ENCODE measurements at regions not wholly inside any gene's neighbourhood (a gene's known extent, or its start where the extent isn't known, plus 50 kb on each side); places are given as distances from the start of the nearest gene placed in this dataset.
"Not testable (repeated sequence)": the region's sequence is repeated elsewhere in the genome, so short reads cannot be mapped to it uniquely, and the experiment has no call there.

DNA sequence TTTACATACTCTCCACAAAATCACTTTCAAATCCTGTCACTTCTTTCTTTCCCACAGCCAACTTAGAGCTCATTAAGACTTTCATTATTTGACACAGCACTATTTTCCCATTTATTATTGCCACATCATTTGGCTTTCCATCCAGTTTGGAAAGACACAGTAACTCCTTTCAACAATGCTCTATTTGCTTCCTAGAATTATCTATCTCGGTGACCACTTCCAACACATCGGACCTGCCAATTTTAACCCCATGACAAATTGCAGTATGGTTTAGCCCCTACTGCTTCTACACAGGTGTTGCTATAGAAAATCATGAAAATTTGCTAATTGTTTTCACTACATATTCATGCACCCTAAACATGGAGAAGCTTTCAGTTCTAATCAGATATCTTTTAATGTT lies 190.6 kb upstream of the COX7C start:
- DNase-seq (ENCODE audit: low spot score): no peak

DNA sequence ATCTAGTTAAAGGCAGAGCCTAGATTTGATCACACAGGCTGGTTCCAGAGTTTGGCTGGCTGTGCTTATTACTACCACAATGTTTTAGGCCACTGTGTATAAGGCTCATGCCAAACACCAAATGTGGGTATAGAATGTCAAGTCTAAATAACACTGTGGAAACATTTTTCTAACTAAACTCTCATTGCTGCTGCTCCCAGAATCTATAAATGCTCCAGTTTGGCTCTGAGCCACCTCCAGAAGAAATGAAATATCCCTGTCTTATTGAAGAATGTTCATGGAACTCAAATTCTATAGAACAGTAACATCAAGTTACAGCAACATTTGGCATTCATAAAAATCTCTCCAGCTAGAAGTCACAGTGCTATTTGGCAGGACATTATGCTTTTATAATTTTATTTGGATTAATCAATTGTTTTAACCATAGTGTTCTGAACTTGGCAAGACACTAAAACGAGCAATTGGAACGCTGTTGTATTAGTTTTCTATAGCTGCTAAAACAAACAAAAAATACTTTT lies 178.1 kb upstream of the COX7C start:
- no peak for DNase-seq (ENCODE audit: low spot score)

- no peak for DNase-seq (ENCODE audit: low spot score)
Measured at GRCh38 chr5:86442036-86442745, 175.6 kb upstream of the COX7C start.

DNA sequence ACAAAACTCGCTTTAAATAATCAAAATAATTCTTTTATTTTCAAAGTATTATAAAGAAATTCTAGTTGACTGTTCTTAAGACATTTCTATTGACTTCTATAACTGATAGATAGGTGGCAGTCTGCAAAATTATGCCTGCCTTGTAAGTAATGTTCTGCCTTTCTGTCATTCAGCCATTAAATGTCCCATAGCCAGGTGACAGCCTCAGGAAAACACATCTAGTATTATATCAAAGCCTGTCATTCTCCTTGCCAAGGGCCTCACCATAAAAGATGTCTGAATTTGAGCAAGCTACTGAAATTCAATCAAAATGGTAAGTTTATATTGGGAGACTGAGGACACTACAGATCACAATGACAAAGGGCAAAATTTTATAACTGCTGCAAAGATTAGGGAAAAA lies 170.4 kb upstream of the COX7C start:
- no peak for DNase-seq (ENCODE audit: low spot score)

GRCh38 chr5:86452251-86452650 lies 165.5 kb upstream of the COX7C start:
- no peak for DNase-seq (ENCODE audit: low spot score)

DNA sequence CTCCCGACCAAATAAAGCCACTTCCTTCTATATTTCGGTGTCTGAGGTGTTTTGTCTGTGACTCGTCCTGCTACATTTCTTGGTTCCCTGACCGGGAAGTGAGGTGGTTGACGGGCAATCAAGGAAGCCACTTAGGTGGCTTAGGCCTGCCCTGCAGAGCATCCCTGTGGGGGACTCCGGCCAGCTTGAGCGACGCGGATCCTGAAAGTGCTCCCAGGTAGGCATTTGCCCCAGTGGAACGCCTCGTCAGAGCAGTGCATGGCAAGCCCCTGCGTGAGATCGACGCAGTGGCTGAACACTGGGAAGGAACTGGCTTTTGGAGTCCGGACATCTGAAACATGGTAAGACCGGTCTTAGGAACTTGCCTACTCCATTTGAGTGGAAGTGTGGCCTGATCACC lies 157.2 kb upstream of the COX7C start:
- no peak for DNase-seq (ENCODE audit: low spot score)

- no peak for DNase-seq (ENCODE audit: low spot score)
Measured at GRCh38 chr5:86461169-86461956, 156.4 kb upstream of the COX7C start.

GRCh38 chr5:86463339-86463738 lies 154.4 kb upstream of the COX7C start:
- no peak for DNase-seq (ENCODE audit: low spot score)

DNA sequence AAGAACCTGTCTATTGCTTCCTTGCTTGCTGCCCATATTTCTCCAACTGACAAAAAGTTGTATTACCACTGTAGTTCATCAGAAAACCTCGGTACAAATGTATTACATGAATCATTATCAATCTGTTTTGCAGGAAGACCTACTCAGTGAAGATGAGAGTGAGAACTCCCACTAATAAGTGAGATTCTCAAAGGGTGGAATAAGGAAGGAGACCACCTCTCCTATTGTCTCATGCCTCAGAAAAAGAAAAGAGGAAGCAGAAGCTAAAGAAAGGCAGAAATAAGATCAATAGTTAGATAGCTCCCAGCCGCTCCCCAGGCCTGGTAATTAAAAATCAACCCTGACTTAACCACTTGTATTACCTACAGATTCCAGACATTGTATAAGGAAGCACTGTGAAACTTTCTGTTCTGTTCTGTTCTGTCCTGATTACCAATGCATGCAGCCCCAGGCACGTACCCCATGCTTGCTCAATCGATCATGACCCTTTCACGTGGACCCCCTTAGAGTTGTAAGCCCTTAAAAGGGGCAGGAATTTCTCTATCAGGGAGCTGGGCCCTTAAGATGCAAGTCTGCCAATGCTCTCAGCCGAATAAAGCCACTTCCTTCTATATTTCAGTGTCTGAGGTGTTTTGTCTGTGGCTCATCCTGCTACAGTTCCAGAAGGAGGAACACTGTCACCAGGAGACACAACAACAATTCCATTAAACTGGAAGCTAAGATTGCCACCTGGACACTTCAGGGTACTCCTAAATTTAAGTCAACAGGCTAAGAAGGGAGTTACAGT lies 152.5 kb upstream of the COX7C start:
- DNase-seq (ENCODE audit: low spot score): no peak

GRCh38 chr5:86466721-86467120 lies 151.0 kb upstream of the COX7C start:
- not testable (repeated sequence) for DNase-seq (ENCODE audit: low spot score)

- no peak for DNase-seq (ENCODE audit: low spot score)
Measured at GRCh38 chr5:86482008-86482407, 135.7 kb upstream of the COX7C start.

DNA sequence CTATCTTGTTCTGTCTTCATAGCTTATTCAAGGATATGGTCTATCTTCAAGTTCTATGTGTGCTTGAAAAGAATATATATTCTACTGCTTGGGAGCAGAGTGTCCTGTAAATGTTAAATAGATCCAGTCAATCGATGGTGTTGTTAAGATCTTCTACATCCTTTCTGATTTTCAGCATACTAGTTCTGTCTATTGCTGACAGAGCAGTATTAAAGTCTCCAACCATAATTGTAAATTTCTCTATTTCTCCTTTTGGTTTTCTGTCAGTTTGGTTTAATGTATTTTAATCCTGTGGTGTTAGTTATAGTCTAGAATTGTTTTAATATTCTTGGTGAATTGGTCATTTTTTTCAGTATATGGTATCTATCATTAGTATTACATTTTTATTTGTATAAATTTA lies 124.0 kb upstream of the COX7C start:
- no peak for DNase-seq (ENCODE audit: low spot score)

GRCh38 chr5:86500947-86501346 lies 116.8 kb upstream of the COX7C start:
- no peak for DNase-seq (ENCODE audit: low spot score)

- DNase-seq (ENCODE audit: low spot score): no peak
Measured at GRCh38 chr5:86507574-86507973, 110.2 kb upstream of the COX7C start.

DNA sequence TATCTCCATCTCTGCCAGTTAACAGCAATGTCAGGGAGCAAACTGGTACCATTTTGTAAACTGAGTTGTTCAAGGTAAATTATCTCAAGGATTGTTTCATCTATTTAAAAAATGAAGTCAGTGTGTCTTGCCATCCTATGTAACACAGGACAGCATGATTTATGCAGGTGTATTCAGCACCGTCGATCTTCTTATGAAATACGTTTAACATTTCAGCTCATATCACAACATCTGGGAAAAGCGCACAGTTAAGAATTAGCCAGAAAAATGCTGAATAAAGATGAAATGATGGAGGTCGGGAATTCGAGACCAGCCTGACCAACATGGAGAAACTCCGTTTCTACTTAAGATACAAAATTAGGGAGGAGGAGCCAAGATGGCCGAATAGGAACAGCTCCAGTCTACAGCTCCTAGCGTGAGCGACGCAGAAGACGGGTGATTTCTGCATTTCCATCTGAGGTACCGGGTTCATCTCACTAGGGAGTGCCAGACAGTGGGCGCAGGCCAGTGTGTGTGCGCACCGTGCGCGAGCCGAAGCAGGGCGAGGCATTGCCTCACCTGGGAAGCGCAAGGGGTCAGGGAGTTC lies 107.3 kb upstream of the COX7C start:
- not testable (repeated sequence) for DNase-seq (ENCODE audit: low spot score)

- no peak for DNase-seq (ENCODE audit: low spot score)
Measured at GRCh38 chr5:86523718-86524117, 94.0 kb upstream of the COX7C start.

DNA sequence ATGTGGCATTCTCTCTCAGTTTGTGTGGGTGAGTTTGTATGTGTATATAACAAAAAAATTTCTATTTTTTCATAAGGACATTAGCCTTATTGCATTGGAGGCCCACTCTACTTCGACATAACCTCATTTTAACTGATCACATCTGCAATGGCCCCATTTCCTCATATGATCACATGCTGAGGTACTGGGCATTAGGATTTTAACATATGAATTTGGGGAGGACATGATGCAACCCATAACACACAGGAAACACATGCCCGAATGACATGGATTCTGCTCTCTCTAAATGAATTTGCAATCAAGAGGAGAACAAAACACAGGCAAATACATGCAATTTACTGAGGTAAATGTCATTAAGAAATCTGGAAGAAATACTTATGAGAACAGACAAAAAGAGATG lies 92.1 kb upstream of the COX7C start:
- DNase-seq (ENCODE audit: low spot score): no peak

DNA sequence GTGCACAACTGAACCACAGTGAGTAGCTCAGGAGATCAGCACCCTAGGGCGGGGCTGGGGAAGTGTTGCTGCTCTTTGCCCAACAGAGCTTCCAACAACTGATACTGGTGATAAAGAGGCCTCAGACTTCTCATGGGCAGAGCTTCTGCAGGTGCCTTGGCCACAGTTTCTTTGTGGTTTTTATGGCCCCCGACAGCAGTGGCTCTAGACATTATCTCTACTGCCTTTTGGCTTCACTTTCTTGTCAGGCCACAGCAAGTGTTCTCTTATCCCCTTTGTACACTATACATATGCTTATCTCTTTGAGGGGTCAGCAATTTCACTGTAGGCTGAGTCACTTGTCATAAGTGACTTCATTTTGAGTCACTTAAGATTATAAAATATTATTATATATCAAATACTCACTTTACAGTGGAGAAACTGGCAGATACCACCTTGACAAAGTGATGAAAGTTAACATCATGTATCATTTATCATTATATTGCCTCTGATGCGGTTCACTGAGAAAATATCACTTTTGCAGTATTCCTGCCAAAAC lies 90.9 kb upstream of the COX7C start:
- DNase-seq (ENCODE audit: low spot score): no peak

DNA sequence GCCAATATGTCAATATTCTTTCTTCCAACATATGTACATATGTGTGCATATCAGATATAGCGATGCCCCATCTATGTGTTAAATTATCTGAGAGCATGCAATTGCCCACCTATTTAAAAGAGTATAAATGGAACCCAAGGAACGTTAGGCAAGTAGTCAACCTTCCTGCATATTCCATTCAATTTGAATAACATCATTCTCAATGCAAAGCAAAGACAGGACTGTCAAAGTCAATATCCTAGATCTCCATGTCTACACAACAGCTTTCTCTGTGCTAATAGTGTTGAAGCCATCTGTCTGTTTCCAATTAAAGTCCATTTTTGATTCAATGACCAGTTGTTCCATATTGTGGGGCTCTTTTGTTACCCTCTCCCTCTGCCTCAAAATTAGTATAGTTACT lies 85.3 kb upstream of the COX7C start:
- no peak for DNase-seq (ENCODE audit: low spot score)

- DNase-seq (ENCODE audit: low spot score): no peak
Measured at GRCh38 chr5:86536396-86536795, 81.3 kb upstream of the COX7C start.

- DNase-seq (ENCODE audit: low spot score): no peak
Measured at GRCh38 chr5:86542532-86542931, 75.2 kb upstream of the COX7C start.

DNA sequence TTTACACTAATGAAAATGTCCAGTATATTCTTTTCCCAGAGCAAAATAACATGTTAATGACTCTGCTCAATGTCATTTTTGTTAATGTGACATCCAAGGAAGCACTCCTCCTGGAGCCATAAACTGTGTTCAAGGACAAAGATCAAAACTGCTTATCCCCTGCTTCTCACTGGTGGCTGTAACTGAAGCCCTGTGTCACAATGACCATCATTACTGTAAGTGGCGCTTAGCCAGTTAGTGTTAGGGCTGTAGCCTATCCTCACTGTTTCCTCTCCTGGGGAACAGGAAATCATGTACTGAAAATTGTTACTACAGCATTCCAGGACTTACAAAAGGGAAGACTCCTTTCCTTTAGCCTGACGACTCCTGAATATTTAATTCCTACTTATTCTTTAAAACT lies 71.7 kb upstream of the COX7C start:
- DNase-seq (ENCODE audit: low spot score): no peak
